VCaP (cell line): ENCODE measurements at regions not wholly inside any gene's neighbourhood (a gene's known extent, or its start where the extent isn't known, plus 50 kb on each side); places are given as distances from the start of the nearest gene placed in this dataset.
A peak's percentile ranks its signal among the peaks of the same experiment; 100 is the strongest.

ENCODE experiments used
- H3K27ac ChIP-seq: fragments of 450-650 bp; 2 replicates; pipeline ENCODE4 v1.5.1; 2017
- TF ChIP-seq, protein P1 (sequence below): fragments of 450-650 bp; conservative IDR thresholded peaks from 2 replicates; pipeline ENCODE4 v1.5.1; 2017; ENCODE audit warnings: mild to moderate bottlenecking, moderate library complexity

- TF ChIP-seq, protein P1, sequence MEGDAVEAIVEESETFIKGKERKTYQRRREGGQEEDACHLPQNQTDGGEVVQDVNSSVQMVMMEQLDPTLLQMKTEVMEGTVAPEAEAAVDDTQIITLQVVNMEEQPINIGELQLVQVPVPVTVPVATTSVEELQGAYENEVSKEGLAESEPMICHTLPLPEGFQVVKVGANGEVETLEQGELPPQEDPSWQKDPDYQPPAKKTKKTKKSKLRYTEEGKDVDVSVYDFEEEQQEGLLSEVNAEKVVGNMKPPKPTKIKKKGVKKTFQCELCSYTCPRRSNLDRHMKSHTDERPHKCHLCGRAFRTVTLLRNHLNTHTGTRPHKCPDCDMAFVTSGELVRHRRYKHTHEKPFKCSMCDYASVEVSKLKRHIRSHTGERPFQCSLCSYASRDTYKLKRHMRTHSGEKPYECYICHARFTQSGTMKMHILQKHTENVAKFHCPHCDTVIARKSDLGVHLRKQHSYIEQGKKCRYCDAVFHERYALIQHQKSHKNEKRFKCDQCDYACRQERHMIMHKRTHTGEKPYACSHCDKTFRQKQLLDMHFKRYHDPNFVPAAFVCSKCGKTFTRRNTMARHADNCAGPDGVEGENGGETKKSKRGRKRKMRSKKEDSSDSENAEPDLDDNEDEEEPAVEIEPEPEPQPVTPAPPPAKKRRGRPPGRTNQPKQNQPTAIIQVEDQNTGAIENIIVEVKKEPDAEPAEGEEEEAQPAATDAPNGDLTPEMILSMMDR = no peak
- H3K27ac ChIP-seq = peak overlapping the region; percentile 69
Measured at GRCh38 chr9:73577848-73578247, 426.2 kb downstream of the ANXA1 start.

GRCh38 chr9:73579823-73580222, 428.2 kb downstream of the ANXA1 start:
- H3K27ac ChIP-seq = peak overlapping the region; percentile 69
- TF ChIP-seq, protein P1 = no peak

GRCh38 chr9:73583576-73583975, 431.9 kb downstream of the ANXA1 start:
- peak overlapping the region; percentile 32 for H3K27ac ChIP-seq
- TF ChIP-seq, protein P1 = no peak

DNA sequence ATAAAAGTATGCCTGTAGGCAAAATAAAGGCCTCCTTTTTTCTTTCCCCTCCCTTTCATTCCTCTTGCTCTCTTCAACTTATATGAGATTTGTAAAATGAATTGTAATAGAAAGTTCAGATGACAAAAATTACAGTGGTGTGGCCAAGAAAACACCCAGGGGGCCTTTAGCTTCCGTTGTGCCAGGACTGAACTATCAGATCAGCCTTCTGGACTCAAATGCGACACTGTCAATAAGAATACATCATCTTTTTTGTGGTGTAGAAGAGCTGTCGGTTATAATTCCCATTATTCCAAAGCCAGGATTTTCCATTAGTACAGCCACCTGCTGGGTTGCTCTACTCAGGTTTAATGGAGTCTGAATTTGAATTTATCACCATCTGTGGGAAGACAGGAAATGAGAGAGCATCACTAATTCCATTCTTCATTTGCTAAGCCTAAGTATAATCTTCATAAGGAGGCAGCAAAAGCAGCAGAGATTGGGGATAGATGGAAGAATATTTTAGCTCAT, 443.4 kb downstream of the ANXA1 start:
- TF ChIP-seq, protein P1 = no peak
- H3K27ac ChIP-seq = no peak overlapping the region

DNA sequence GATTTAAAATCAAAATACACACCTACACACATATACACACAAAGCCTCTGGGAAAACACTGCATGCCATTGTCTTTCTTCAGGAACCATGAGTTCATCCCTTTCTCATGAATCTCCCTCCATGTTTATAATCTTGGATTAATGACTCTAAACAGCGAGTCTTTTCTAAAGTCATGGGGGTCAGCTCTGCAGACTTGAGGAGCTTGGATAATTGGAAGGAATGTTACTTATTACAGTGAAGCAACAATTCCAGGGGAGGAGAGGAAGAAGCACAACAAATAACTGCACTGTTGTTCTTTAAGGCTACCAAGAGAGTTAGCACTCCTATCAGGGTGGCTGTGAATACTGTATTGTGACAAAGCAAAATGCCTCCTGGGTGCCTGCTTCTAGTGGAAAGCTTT, 444.7 kb downstream of the ANXA1 start:
- TF ChIP-seq, protein P1 = no peak
- peak overlapping the region; percentile 80 for H3K27ac ChIP-seq

GRCh38 chr9:73597039-73597438, 445.4 kb downstream of the ANXA1 start:
- TF ChIP-seq, protein P1 = no peak
- peak overlapping the region; percentile 80 for H3K27ac ChIP-seq

DNA sequence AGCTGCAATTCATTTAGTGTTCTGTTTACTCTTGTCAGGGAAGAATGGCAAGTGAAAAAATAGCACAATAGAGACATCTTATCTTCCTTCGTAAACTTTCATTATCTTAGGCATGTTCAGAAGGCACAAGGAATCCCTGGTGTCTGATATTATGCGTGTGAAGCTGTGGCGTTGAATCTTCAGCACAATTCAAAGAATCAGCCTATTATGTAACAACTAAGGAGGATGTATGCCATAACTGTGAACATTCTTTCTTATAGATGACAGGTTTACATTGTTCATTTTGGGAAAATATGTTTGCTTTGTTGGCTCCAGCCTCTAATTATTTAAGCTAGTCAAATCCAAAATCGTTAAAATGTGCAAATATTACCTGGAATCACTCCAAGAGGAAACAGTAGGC, 446.1 kb downstream of the ANXA1 start:
- TF ChIP-seq, protein P1 = no peak
- peak overlapping the region; percentile 80 for H3K27ac ChIP-seq
